Activated CD4-positive, alpha-beta memory T cell treated with anti-CD3 and anti-CD28 coated beads, Interleukin-2, amount 10 ng/mL, durations not matched to agents 7 days and 5 days (primary cell): ENCODE measurements at regions not wholly inside any gene's neighbourhood (a gene's known extent, or its start where the extent isn't known, plus 50 kb on each side); places are given as distances from the start of the nearest gene placed in this dataset.

Source experiments
- CTCF ChIA-PET: fragments of 350-600 bp; sonication (Branson Sonifier 250); formaldehyde crosslinking; loops from one replicate; lab custom pipeline; 2021; ENCODE audit warnings: antibody characterized with exemption, inconsistent platforms; lab: Charles Lee
- POLR2A ChIA-PET: fragments of 350-600 bp; sonication (Branson Sonifier 250); formaldehyde crosslinking; loops from one replicate; lab custom pipeline; 2021; ENCODE audit warnings: antibody characterized with exemption; lab: Charles Lee
- DNase-seq: peaks from one replicate; pipeline ENCODE4 v3.0.0-alpha.2; 2020
- H3K27ac Mint-ChIP-seq: one replicate; pipeline ENCODE4 v1.8.0; 2021; ENCODE audit warnings: mild to moderate bottlenecking, mixed read lengths
- H3K27me3 Mint-ChIP-seq: one replicate; pipeline ENCODE4 v1.8.0; 2021; ENCODE audit warnings: mixed read lengths
- H3K36me3 Mint-ChIP-seq: one replicate; pipeline ENCODE4 v1.8.0; 2021; ENCODE audit warnings: low read depth, mixed read lengths
- H3K4me1 Mint-ChIP-seq: one replicate; pipeline ENCODE4 v1.8.0; 2021; ENCODE audit warnings: mixed read lengths
- H3K4me3 Mint-ChIP-seq: one replicate; pipeline ENCODE4 v1.8.0; 2021; ENCODE audit warnings: mild to moderate bottlenecking, mixed read lengths
- H3K9me3 Mint-ChIP-seq: one replicate; pipeline ENCODE4 v1.8.0; 2021; ENCODE audit warnings: mixed read lengths

DNA sequence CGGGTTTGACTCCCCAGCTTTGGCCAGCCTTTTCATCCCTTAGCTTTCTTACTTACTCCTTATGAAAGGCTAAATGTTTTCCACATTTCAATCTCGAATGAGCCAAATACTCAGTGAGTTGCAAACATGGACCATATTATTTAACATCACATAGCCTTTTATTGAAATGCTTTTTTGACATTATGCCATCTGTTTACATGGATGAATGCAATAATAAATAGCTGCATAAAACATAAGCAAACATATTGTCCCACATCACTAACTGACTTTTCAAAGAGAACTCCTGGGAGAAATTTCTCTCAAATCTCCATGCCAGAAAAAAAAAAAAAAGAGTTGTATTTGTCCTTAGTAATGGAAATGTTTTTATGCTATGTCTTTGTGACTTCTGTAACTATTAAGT is 134.9 kb downstream of the LSMEM1 start:
- H3K4me1 Mint-ChIP-seq = no peaks in the 10 kb centered on the region
- no peaks in the 10 kb centered on the region for H3K9me3 Mint-ChIP-seq
- no peak overlapping the region for H3K4me3 Mint-ChIP-seq
- H3K27me3 Mint-ChIP-seq = no peaks in the 10 kb centered on the region
- DNase-seq = no peak
- no peak overlapping the region for H3K27ac Mint-ChIP-seq
- ChIA-PET CTCF (no interaction called here), POLR2A (no interaction called here)
- H3K36me3 Mint-ChIP-seq = no peaks in the 10 kb centered on the region

DNA sequence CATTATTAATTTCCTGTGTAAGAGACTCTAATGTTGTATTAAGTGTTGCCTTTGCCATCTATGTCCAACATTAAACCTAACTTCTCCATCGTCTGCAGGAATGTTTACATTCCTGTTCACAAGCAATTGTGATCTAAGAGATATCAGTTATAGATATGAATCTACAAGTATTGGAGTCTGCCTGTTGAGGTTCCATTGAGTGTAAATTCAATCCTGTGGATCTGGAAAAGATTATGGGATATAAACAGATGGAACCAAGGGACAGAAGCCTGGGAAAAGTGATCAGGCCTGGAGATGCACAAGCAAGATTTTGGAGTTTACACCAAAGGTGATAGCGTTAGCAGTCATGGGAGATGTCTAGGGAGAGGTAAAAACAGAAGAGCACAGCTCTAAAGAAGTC is 135.5 kb downstream of the LSMEM1 start:
- no peaks in the 10 kb centered on the region for H3K27me3 Mint-ChIP-seq
- H3K4me1 Mint-ChIP-seq = no peaks in the 10 kb centered on the region
- no peak for DNase-seq
- H3K9me3 Mint-ChIP-seq = no peaks in the 10 kb centered on the region
- no peak overlapping the region for H3K4me3 Mint-ChIP-seq
- ChIA-PET POLR2A (no interaction called here), CTCF (no interaction called here)
- H3K36me3 Mint-ChIP-seq = no peaks in the 10 kb centered on the region
- H3K27ac Mint-ChIP-seq = no peak overlapping the region

DNA sequence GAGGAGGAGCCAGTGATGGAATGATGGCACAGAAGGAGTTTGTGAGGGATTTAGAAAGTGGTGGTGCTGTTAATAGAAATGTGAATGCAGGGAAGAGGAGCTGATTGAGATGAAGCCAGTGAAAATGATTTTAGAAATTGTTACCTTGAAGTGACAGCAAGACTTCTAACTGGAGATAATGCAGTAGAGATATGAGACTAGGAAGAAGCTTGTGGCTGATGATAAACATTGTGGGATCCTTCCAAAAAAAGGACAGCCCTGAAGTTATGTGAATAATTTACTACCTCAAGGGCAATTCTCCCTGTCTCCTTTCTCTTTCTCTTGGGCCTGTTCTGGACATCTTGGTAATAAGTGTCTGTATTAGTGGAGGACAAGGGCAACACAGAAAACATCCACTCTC is 138.6 kb downstream of the LSMEM1 start:
- H3K4me1 Mint-ChIP-seq = no peaks in the 10 kb centered on the region
- no peak overlapping the region for H3K27ac Mint-ChIP-seq
- no peaks in the 10 kb centered on the region for H3K36me3 Mint-ChIP-seq
- no peak overlapping the region for H3K4me3 Mint-ChIP-seq
- ChIA-PET CTCF (no interaction called here), POLR2A (no interaction called here)
- no peaks in the 10 kb centered on the region for H3K27me3 Mint-ChIP-seq
- no peak for DNase-seq
- no peaks in the 10 kb centered on the region for H3K9me3 Mint-ChIP-seq

DNA sequence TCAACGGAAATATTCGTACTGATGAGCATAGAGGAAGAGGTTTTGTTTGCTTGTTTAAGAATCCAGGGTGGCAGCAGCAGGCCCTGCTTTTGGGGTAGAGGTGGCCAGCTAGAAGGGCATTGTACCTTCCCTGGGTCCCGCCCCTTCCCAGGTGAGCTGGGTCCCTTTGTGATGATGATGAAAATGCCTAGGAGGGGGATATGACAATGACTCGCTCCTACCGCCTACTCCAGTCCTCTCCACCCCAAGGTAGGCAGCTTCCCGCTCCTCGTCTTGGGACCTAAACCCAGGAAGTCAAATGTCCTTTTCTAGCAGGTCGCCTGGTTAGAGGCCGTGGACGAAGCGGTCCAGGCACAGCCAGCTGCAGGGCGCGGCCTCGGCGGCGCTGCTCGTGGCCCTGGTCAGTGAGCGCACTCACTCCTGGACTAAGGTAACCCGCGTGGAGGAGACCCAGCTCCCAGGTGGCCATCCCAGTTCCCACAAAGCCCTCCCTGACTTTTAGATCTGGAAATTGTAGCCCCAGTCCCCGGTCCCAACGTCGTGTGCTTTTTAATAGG is 141.4 kb downstream of the LSMEM1 start:
- no peaks in the 10 kb centered on the region for H3K4me1 Mint-ChIP-seq
- peaks cover 2% of the 10 kb centered on the region for H3K9me3 Mint-ChIP-seq
- H3K27ac Mint-ChIP-seq = no peak overlapping the region
- no peak for DNase-seq
- H3K36me3 Mint-ChIP-seq = no peaks in the 10 kb centered on the region
- POLR2A ChIA-PET = no interaction called here
- no peaks in the 10 kb centered on the region for H3K27me3 Mint-ChIP-seq
- CTCF ChIA-PET = no interaction called here
- H3K4me3 Mint-ChIP-seq = no peak overlapping the region

DNA sequence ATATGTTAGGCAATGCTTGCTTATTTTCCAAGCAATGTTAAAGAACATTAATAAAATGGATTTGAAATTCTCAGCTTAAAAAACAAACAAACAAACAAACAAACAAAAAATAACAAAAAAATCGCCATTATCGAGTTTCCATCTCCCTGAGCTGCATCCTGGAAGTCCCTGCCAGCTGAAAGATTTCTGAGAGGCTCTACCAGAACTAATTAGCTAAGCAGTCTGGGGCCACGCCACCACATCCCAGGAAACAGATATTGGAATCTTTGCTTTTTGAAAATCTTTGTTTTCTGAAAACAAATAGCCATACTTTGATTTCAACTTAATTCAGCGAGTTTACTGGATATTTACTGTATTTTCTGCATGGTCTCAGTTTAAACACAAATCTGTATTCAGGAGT is 143.6 kb downstream of the LSMEM1 start:
- H3K27me3 Mint-ChIP-seq = no peaks in the 10 kb centered on the region
- no peak overlapping the region for H3K27ac Mint-ChIP-seq
- POLR2A ChIA-PET = no interaction called here
- CTCF ChIA-PET = no interaction called here
- no peaks in the 10 kb centered on the region for H3K4me1 Mint-ChIP-seq
- H3K9me3 Mint-ChIP-seq = peaks cover 7% of the 10 kb centered on the region
- no peak for DNase-seq
- H3K4me3 Mint-ChIP-seq = no peak overlapping the region
- H3K36me3 Mint-ChIP-seq = no peaks in the 10 kb centered on the region

DNA sequence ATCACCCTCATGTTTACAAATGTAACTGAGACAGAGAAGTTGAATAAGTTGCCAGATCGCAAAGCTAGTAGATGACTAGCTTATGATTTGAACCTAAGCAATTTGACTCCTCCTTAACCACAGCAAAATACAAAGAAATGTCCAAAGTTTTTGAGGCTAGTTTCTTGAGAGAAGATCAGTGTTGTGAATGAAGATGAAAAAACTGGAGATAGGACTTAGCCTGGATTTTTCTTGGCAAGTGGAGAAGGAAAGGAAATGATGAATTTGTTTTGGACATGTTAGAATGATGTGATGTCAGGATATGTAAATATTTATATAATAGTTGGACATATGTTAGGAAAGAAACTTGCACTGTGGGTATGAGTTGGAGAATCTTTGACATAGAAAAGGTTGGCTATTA is 149.8 kb downstream of the LSMEM1 start:
- H3K4me1 Mint-ChIP-seq = no peaks in the 10 kb centered on the region
- no peak overlapping the region for H3K27ac Mint-ChIP-seq
- ChIA-PET POLR2A (no interaction called here), CTCF (no interaction called here)
- DNase-seq = no peak
- H3K9me3 Mint-ChIP-seq = peaks cover 7% of the 10 kb centered on the region
- H3K36me3 Mint-ChIP-seq = no peaks in the 10 kb centered on the region
- H3K4me3 Mint-ChIP-seq = no peak overlapping the region
- no peaks in the 10 kb centered on the region for H3K27me3 Mint-ChIP-seq

DNA sequence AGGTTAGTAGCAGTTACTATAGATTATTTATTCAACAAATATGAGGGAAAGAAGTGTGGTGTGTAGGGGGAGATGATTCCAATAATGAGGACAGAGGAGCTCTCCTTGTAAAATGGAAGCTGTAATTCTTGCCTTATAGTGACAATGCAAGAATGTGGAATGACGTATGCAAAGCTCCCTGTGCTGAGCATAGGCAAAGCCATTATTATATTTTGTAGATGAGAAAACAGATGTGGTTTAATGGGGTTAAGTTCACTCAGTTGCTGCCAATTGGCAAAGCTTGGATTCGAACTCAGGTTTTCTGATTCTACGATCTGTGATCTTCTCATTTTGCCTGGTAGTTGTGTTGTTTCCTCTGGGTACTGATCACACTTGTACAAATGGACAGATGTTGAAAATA is 153.3 kb downstream of the LSMEM1 start:
- no peaks in the 10 kb centered on the region for H3K9me3 Mint-ChIP-seq
- H3K4me3 Mint-ChIP-seq = no peak overlapping the region
- CTCF ChIA-PET = no interaction called here
- no peaks in the 10 kb centered on the region for H3K27me3 Mint-ChIP-seq
- DNase-seq = no peak
- H3K27ac Mint-ChIP-seq = no peak overlapping the region
- POLR2A ChIA-PET = no interaction called here
- H3K36me3 Mint-ChIP-seq = no peaks in the 10 kb centered on the region
- no peaks in the 10 kb centered on the region for H3K4me1 Mint-ChIP-seq

DNA sequence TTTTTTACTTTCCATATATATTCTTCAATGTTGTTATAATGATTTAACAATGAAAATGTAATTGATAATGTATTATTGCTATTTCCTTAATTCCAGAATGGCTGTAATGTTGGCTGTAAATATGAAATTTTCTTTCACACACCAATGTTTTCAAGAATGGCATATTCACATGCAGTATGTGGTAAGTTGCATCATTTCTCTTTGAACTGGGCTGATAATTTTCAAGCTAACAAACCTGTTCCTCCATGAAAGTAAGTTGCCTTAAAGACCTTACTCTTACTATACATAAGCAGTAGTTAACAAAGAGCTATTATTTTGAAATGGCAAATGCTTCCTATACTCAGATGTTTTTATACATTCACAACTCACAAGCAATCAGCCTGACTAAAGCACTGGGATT is 154.5 kb downstream of the TMEM168 start:
- no peak overlapping the region for H3K4me3 Mint-ChIP-seq
- H3K4me1 Mint-ChIP-seq = no peaks in the 10 kb centered on the region
- H3K9me3 Mint-ChIP-seq = no peaks in the 10 kb centered on the region
- ChIA-PET POLR2A (no interaction called here), CTCF (no interaction called here)
- no peak for DNase-seq
- no peaks in the 10 kb centered on the region for H3K36me3 Mint-ChIP-seq
- H3K27me3 Mint-ChIP-seq = no peaks in the 10 kb centered on the region
- no peak overlapping the region for H3K27ac Mint-ChIP-seq

DNA sequence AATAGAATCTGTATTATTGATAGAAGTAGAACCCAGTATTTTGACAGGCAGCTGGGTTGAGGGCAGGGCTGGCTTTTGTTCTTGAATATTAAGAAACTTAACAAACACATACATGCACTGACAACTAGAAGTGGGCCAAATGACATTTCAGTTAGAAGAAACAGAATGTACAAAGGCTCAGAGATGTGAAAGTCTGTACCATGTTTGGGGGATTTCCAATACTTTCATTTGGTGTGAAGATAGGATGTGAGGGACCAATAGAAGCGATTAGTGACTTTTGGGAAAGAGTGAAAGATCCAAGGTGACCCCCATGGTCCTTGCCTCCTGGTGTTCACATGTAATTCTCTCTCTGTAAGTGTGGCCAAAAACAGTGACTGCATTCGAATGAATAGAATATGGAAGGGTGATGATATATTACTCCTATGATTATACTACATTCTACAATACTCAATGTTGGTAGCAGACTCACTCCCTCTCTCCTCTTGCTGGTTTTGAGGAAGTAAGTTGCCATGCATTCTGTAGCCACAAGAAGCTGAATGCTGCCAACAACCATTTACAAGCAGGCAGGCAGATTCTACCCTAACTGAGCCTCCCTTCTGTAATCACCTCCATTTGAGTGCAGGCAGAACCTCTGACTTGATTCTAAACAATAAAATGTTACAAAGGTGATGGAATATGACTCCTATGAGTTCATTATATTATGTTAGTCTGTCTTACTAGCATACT is 151.4 kb downstream of the TMEM168 start:
- Mint-ChIP-seq H3K36me3 (no peaks in the 10 kb centered on the region), H3K4me3 (no peak overlapping the region), H3K9me3 (no peaks in the 10 kb centered on the region), H3K27me3 (no peaks in the 10 kb centered on the region), H3K27ac (no peak overlapping the region), H3K4me1 (no peaks in the 10 kb centered on the region)
- ChIA-PET CTCF (no interaction called here), POLR2A (no interaction called here)
- no peak for DNase-seq

DNA sequence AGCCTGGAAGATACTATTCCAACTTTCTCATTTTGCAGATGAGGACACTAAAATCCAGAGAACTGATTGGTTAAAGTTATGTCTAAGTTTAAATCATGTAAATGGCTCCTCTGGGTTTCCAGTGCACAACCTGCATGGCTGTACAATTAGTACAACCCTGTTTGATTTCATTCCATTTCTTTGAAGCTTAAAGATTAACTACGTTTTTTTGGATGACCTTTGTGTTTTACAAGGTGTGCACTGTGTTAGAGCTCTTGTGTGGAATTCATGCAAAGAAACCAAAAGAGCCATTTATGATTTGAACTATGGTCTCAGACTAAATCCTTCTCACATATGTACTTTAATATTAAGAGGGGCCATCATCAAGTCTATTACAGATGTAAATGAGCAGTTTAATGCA is 149.5 kb downstream of the TMEM168 start:
- H3K27me3 Mint-ChIP-seq = no peaks in the 10 kb centered on the region
- no peak overlapping the region for H3K4me3 Mint-ChIP-seq
- H3K9me3 Mint-ChIP-seq = no peaks in the 10 kb centered on the region
- H3K27ac Mint-ChIP-seq = no peak overlapping the region
- no peaks in the 10 kb centered on the region for H3K36me3 Mint-ChIP-seq
- no peak for DNase-seq
- no peaks in the 10 kb centered on the region for H3K4me1 Mint-ChIP-seq
- POLR2A ChIA-PET = no interaction called here
- CTCF ChIA-PET = no interaction called here

DNA sequence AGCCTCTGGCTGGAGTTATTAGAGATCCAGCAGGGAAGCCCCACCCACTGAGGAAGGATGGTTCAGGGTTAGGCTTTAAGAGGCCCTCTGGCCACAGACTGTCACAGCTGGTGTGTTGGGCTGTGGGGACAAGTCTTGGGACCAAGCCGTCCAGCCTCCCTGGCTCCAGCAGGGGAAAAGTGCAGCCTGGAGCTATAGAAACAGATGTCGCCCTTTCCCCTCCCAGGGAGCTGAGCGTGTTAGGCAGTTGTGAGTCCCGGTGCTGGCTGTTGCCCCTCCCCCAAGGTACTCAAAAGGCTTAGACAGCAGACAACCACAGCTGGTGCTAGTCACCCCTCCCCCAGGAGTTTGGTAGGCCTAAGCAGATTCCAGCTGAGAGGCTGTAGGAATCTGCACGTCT is 143.4 kb downstream of the TMEM168 start:
- Mint-ChIP-seq H3K4me3 (no peak overlapping the region), H3K27ac (no peak overlapping the region), H3K27me3 (no peaks in the 10 kb centered on the region), H3K9me3 (peaks cover 3% of the 10 kb centered on the region), H3K36me3 (no peaks in the 10 kb centered on the region), H3K4me1 (no peaks in the 10 kb centered on the region)
- DNase-seq = no peak
- CTCF ChIA-PET = no interaction called here
- POLR2A ChIA-PET = no interaction called here

DNA sequence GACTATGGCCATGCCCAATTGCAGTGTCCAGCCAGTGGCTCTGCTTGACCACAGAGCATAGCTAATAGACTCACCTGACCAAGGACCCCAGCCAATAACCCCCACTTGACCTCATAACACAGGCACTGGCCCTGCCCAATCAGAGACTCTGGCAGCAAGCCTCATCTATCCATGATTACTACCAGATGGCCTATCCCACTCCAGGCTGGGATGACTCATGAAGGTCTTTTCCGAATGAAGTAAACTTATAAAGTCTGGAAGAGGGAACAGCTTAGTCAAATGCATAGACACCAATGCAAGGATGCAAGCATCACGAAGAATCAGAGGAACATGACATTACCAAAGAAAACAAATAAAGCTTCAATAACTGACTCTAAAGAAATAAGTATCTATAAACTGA is 141.4 kb downstream of the TMEM168 start:
- no peak overlapping the region for H3K4me3 Mint-ChIP-seq
- peaks cover 3% of the 10 kb centered on the region for H3K9me3 Mint-ChIP-seq
- no peak for DNase-seq
- POLR2A ChIA-PET = no interaction called here
- no peaks in the 10 kb centered on the region for H3K27me3 Mint-ChIP-seq
- CTCF ChIA-PET = no interaction called here
- no peak overlapping the region for H3K27ac Mint-ChIP-seq
- no peaks in the 10 kb centered on the region for H3K36me3 Mint-ChIP-seq
- H3K4me1 Mint-ChIP-seq = no peaks in the 10 kb centered on the region

DNA sequence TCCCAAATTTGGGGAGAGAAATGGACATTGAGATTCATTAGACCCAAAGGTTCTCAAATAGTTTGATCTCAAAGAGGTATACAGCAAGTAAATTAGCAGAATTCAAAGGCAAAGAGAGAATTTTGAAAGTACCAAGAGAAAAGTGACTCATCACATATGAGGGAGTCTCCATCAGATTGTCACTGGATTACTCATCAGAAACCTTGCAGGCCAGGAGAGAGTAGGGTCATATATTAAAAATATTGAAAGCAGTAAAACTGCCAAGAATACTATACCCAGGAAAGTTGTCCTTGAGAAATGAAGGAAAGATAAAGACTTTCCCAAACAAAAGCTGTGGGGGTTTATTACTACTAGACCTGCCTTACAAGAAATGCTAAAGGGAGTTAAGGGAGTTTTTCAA is 140.6 kb downstream of the TMEM168 start:
- POLR2A ChIA-PET = no interaction called here
- Mint-ChIP-seq H3K4me3 (no peak overlapping the region), H3K9me3 (peaks cover 3% of the 10 kb centered on the region), H3K36me3 (no peaks in the 10 kb centered on the region), H3K4me1 (no peaks in the 10 kb centered on the region), H3K27ac (no peak overlapping the region), H3K27me3 (no peaks in the 10 kb centered on the region)
- DNase-seq = no peak
- CTCF ChIA-PET = no interaction called here
